ENCODE measurements at regions not wholly inside any gene's neighbourhood (a gene's known extent, or its start where the extent isn't known, plus 50 kb on each side); places are given as distances from the start of the nearest gene placed in this dataset.

DNA sequence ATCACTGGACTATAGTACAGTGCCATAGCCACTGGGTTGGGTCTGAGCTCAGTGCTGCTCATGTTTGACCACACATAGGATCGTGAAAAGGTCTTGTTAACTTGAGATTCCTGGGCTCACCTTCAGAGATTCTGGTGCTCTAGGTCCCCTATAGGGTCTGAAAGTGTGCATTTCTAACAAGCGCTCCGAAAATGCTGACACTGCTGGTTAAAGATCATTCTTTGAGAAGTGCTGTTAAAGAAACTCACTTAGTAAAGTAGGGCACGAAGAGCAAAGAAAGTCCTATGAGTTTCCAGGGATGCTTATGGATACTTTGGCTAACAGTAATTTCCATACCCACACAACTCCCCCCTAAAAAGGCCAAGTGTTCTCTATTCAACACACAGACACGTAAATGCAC, 108.1 kb upstream of the PAX6 start:
- Mint-ChIP-seq H3K4me1 (ENCODE audit: unreplicated experiment) (peaks cover 2% of the 10 kb centered on the region), H3K4me3 (ENCODE audit: unreplicated experiment) (no peak overlapping the region), H3K36me3 (ENCODE audit: low read depth, unreplicated experiment) (no peaks in the 10 kb centered on the region), H3K9me3 (ENCODE audit: unreplicated experiment) (no peaks in the 10 kb centered on the region), H3K27ac (ENCODE audit: unreplicated experiment) (no peak overlapping the region), H3K27me3 (ENCODE audit: unreplicated experiment) (peaks cover 2% of the 10 kb centered on the region)
- no peak for DNase-seq (ENCODE audit: low spot score)
- TF ChIP-seq, protein P1, sequence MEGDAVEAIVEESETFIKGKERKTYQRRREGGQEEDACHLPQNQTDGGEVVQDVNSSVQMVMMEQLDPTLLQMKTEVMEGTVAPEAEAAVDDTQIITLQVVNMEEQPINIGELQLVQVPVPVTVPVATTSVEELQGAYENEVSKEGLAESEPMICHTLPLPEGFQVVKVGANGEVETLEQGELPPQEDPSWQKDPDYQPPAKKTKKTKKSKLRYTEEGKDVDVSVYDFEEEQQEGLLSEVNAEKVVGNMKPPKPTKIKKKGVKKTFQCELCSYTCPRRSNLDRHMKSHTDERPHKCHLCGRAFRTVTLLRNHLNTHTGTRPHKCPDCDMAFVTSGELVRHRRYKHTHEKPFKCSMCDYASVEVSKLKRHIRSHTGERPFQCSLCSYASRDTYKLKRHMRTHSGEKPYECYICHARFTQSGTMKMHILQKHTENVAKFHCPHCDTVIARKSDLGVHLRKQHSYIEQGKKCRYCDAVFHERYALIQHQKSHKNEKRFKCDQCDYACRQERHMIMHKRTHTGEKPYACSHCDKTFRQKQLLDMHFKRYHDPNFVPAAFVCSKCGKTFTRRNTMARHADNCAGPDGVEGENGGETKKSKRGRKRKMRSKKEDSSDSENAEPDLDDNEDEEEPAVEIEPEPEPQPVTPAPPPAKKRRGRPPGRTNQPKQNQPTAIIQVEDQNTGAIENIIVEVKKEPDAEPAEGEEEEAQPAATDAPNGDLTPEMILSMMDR (IDR thresholded peaks at IDR 0.05; ENCODE audit: unreplicated experiment): no peak

DNA sequence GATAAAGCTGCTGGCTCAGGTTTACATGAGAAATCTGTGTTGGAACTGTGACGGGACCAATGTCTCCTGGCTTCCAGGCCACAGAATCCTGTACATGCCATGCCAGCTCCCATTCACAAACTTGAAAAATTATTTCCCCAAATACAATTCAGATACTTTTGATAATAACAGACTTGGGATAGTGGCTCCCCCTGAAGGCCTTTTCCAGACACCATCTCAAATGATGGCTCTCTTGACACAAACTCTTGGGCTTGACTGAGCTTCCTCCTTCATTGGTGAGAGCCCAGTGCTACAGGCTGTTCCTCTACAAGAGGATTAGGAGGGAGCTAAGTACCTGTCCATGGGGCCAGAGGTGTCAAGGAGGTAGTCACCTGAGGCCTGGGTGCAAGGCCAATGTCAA, 104.7 kb upstream of the PAX6 start:
- TF ChIP-seq, protein P1 (IDR thresholded peaks at IDR 0.05; ENCODE audit: unreplicated experiment): no peak
- H3K9me3 Mint-ChIP-seq (ENCODE audit: unreplicated experiment): no peaks in the 10 kb centered on the region
- DNase-seq (ENCODE audit: low spot score): no peak
- H3K27ac Mint-ChIP-seq (ENCODE audit: unreplicated experiment): no peak overlapping the region
- H3K4me1 Mint-ChIP-seq (ENCODE audit: unreplicated experiment): peaks cover 2% of the 10 kb centered on the region
- no peaks in the 10 kb centered on the region for H3K36me3 Mint-ChIP-seq (ENCODE audit: low read depth, unreplicated experiment)
- H3K4me3 Mint-ChIP-seq (ENCODE audit: unreplicated experiment): no peak overlapping the region
- H3K27me3 Mint-ChIP-seq (ENCODE audit: unreplicated experiment): peaks cover 3% of the 10 kb centered on the region

DNA sequence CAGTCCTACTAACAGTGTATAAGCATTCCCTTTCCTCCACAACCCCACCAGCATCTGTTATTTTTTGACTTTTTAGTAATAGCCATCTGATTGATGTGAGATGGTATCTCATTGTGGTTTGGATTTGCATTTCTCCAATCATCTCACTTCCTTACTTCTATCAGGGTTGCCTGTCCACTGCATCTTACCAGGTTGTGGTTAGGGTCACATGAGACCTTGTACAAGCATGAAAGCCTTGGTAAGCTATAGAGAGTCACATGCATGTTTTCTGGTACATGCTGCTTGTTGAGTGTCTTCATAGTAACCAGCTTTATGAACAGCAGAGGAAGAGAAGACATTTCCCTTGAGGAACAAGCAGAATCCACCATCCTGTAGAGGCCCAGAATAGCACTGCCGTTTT, 102.9 kb upstream of the PAX6 start:
- Mint-ChIP-seq H3K9me3 (ENCODE audit: unreplicated experiment) (no peaks in the 10 kb centered on the region), H3K4me1 (ENCODE audit: unreplicated experiment) (no peaks in the 10 kb centered on the region), H3K4me3 (ENCODE audit: unreplicated experiment) (no peak overlapping the region), H3K27me3 (ENCODE audit: unreplicated experiment) (peaks cover 3% of the 10 kb centered on the region), H3K36me3 (ENCODE audit: low read depth, unreplicated experiment) (no peaks in the 10 kb centered on the region), H3K27ac (ENCODE audit: unreplicated experiment) (no peak overlapping the region)
- TF ChIP-seq, protein P1 (IDR thresholded peaks at IDR 0.05; ENCODE audit: unreplicated experiment): no peak
- DNase-seq (ENCODE audit: low spot score): no peak

DNA sequence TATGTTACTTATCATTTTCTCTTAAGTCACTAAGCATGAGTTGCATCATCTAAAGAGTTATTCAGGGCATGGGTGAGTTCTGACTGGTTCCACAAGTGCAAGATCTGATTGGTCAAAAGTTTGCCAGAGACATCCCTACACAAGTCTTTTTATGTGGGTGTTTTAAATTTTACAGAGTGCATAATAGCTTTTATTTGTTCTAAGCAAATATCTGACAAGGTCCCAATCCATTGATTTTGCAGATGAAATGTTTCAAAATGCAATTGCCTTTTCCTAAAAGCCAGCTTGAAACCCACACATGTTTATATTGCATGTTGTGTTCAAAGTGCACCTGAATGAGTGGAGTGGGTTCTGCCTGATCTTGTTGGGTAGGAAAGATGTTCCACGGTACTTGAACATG, 101.7 kb upstream of the PAX6 start:
- H3K27ac Mint-ChIP-seq (ENCODE audit: unreplicated experiment): no peak overlapping the region
- H3K9me3 Mint-ChIP-seq (ENCODE audit: unreplicated experiment): no peaks in the 10 kb centered on the region
- DNase-seq (ENCODE audit: low spot score): no peak
- peaks cover 3% of the 10 kb centered on the region for H3K27me3 Mint-ChIP-seq (ENCODE audit: unreplicated experiment)
- no peak overlapping the region for H3K4me3 Mint-ChIP-seq (ENCODE audit: unreplicated experiment)
- H3K4me1 Mint-ChIP-seq (ENCODE audit: unreplicated experiment): no peaks in the 10 kb centered on the region
- TF ChIP-seq, protein P1 (IDR thresholded peaks at IDR 0.05; ENCODE audit: unreplicated experiment): no peak
- no peaks in the 10 kb centered on the region for H3K36me3 Mint-ChIP-seq (ENCODE audit: low read depth, unreplicated experiment)

DNA sequence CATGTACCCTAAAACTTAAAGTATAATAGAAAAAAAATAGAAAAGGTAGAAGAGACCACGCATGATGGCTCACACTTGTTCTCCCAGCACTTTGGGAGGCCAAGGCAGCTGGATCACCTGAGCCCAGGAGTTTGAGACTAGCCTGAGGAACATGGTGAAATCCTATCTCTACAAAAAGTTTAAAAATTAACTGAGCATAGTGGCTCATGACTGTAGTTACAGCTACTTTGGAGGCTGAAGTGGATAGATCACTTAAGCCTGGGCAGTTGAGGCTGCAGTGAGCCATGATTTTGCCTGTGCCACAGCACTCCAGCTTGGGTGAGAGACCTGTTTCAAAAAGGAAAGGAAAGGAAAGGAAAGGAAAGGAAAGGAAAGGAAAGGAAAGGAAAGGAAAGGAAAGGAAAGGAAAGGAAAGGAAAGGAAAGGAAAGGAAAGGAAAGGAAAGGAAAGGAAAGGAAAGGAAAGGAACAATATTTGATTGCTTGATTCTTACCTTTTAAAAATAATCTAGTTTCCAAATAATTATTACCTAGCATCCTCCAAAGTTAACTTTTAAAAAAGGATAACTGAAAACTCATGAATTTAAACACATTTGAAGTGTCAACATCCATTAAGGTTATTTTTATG, 99.9 kb upstream of the PAX6 start:
- Mint-ChIP-seq H3K27me3 (ENCODE audit: unreplicated experiment) (peaks cover 7% of the 10 kb centered on the region), H3K4me1 (ENCODE audit: unreplicated experiment) (no peaks in the 10 kb centered on the region), H3K9me3 (ENCODE audit: unreplicated experiment) (no peaks in the 10 kb centered on the region), H3K27ac (ENCODE audit: unreplicated experiment) (no peak overlapping the region), H3K4me3 (ENCODE audit: unreplicated experiment) (no peak overlapping the region), H3K36me3 (ENCODE audit: low read depth, unreplicated experiment) (no peaks in the 10 kb centered on the region)
- TF ChIP-seq, protein P1 (IDR thresholded peaks at IDR 0.05; ENCODE audit: unreplicated experiment): no peak
- no peak for DNase-seq (ENCODE audit: low spot score)

All from endothelial cell (in vitro differentiated cells).